ENCODE measurements at regions not wholly inside any gene's neighbourhood (a gene's known extent, or its start where the extent isn't known, plus 50 kb on each side); places are given as distances from the start of the nearest gene placed in this dataset.

DNA sequence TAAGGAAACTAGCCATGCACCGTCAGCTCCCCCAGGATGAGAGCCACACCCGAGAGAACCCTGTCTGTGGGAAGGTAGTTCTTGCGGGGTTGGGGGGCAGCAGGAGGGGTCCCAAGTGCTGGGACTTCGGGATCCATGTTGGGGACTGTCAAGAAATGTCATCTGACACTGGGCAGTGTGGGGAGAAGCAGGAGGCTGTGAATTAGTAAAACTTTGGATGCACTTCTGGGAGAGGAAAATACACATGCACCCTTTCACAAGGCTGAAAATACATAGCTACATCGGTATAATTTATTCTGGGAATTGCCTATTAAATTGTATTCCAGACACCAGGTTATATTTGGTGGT is 109.6 kb upstream of the RPS23 start:
- H3K27me3 Mint-ChIP-seq = no peaks in the 10 kb centered on the region
- H3K4me3 Mint-ChIP-seq = no peak overlapping the region
- POLR2A ChIA-PET = no interaction called here
- H3K9me3 Mint-ChIP-seq = no peaks in the 10 kb centered on the region
- no peaks in the 10 kb centered on the region for H3K36me3 Mint-ChIP-seq (ENCODE audit: low read depth)
- DNase-seq = no peak
- peaks cover 3% of the 10 kb centered on the region for H3K4me1 Mint-ChIP-seq (ENCODE audit: low read depth)
- no peak for ATAC-seq
- no peak overlapping the region for H3K27ac Mint-ChIP-seq
- intact Hi-C loops (cut with micrococcal nuclease) = no loop called here
- TF ChIP-seq, protein P1, sequence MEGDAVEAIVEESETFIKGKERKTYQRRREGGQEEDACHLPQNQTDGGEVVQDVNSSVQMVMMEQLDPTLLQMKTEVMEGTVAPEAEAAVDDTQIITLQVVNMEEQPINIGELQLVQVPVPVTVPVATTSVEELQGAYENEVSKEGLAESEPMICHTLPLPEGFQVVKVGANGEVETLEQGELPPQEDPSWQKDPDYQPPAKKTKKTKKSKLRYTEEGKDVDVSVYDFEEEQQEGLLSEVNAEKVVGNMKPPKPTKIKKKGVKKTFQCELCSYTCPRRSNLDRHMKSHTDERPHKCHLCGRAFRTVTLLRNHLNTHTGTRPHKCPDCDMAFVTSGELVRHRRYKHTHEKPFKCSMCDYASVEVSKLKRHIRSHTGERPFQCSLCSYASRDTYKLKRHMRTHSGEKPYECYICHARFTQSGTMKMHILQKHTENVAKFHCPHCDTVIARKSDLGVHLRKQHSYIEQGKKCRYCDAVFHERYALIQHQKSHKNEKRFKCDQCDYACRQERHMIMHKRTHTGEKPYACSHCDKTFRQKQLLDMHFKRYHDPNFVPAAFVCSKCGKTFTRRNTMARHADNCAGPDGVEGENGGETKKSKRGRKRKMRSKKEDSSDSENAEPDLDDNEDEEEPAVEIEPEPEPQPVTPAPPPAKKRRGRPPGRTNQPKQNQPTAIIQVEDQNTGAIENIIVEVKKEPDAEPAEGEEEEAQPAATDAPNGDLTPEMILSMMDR (IDR thresholded peaks at IDR 0.05) = no peak
- CTCF ChIA-PET = no interaction called here

DNA sequence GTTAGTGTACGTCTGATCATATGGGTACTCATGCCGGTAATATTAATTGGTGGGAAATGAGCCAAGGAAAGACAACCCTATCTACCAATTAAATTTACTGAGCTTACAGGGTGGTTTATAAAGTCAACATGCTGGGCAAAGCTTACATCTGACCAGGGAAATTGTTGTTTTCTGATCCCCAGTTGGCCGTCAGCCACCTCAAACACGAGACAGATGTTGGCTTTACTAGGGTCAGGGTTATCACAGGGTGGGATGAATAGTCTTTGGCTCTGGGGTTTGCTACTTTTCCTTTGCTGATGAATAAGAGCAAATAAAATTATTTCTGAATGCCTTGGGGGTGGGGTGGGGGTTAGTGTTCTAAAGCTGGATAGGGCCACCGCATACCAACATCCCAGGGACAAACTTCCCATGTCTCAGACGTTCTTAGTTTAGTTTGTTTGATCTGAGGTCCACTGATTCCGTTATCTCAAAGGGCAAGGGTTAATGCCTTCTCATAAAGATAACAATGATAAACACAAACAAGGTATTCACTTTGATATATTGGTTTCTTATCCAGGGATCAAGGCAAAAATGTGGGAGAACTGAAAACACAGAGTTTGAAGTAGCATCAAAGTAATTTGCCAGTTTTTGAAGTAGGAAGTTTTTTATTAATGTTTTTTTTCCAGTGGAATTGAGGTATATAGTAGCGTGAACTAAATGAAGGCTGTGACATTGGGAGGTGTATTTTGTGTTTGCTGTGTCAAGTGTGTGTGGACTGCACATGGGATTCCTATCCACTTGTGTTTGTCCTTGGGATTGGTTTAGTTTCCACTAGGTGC is 109.1 kb upstream of the RPS23 start:
- Mint-ChIP-seq H3K27me3 (no peaks in the 10 kb centered on the region), H3K9me3 (no peaks in the 10 kb centered on the region), H3K4me3 (no peak overlapping the region), H3K36me3 (ENCODE audit: low read depth) (no peaks in the 10 kb centered on the region), H3K27ac (no peak overlapping the region), H3K4me1 (ENCODE audit: low read depth) (peaks cover 3% of the 10 kb centered on the region)
- ATAC-seq = no peak
- ChIA-PET POLR2A (no interaction called here), CTCF (no interaction called here)
- TF ChIP-seq, protein P1 (IDR thresholded peaks at IDR 0.05) = no peak
- intact Hi-C loops (cut with micrococcal nuclease) = no loop called here
- DNase-seq = no peak

DNA sequence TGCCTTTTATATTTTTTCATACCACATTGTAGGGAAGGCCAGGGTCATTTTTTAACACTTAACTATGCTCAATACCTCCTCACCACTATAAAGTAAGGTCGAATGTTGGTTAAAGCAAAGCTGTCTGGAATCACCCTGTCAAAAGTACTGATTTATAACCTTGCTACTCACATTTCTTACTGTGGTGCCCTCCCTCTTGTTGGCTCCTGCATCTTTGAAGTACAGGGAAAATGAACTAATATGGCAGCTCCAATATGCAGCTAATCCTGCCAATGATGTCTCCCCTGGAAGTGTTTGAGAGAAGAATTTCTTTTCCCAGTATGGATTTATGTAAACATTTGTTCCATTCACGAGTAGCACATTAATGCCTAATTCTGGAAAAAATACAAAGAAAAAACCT is 108.4 kb upstream of the RPS23 start:
- ATAC-seq (no peak), DNase-seq (no peak)
- TF ChIP-seq, protein P1 (IDR thresholded peaks at IDR 0.05) = no peak
- Mint-ChIP-seq H3K27me3 (peaks cover 1% of the 10 kb centered on the region), H3K4me1 (ENCODE audit: low read depth) (peaks cover 3% of the 10 kb centered on the region), H3K9me3 (no peaks in the 10 kb centered on the region), H3K36me3 (ENCODE audit: low read depth) (no peaks in the 10 kb centered on the region), H3K4me3 (no peak overlapping the region), H3K27ac (no peak overlapping the region)
- POLR2A ChIA-PET = no interaction called here
- intact Hi-C loops (cut with micrococcal nuclease) = no loop called here
- CTCF ChIA-PET = no interaction called here

DNA sequence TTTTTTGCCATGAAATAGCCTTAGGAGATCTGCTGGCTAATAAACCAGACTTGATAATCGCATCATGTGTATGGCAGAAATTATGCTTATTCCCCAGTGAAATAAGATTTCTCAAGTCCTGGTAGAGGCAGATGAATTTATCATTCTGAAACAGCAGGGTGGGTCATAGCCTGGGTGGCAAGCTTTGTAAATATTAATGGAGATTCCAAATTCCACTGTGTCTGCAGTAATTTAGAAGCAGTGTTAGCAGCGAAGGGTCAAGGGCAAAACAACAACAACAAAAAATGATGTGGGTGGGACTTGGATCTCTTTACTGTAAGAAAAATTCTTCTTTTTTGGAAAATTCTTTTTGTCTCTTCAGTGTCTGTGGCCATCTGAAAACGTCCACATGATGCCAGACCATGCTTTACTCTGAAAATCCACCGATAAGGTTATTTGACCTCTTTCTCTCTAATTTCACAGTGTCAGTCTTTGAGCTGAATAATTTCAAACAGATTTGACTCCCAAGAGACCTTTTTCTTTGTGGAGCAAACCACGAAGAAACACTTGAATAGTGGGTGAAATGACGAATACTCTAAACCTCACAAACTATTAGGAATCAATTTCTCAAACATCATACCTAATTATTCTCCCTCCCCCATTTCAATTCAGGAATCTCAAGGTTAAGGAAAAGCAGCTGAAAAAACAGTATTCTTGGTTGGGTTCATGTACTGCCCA is 106.0 kb upstream of the RPS23 start:
- ChIA-PET POLR2A (interaction anchor here (0.6 kb wide), 1 partner anchor 393 kb away, joined by 3 read pairs; no protein-coding TSS in a partner anchor), CTCF (no interaction called here)
- DNase-seq (no peak), ATAC-seq (no peak)
- H3K27ac Mint-ChIP-seq = no peak overlapping the region
- H3K4me3 Mint-ChIP-seq = no peak overlapping the region
- H3K36me3 Mint-ChIP-seq (ENCODE audit: low read depth) = no peaks in the 10 kb centered on the region
- H3K9me3 Mint-ChIP-seq = no peaks in the 10 kb centered on the region
- intact Hi-C loops (cut with micrococcal nuclease) = no loop called here
- peaks cover 1% of the 10 kb centered on the region for H3K27me3 Mint-ChIP-seq
- H3K4me1 Mint-ChIP-seq (ENCODE audit: low read depth) = peaks cover 1% of the 10 kb centered on the region
- TF ChIP-seq, protein P1 (IDR thresholded peaks at IDR 0.05) = no peak

DNA sequence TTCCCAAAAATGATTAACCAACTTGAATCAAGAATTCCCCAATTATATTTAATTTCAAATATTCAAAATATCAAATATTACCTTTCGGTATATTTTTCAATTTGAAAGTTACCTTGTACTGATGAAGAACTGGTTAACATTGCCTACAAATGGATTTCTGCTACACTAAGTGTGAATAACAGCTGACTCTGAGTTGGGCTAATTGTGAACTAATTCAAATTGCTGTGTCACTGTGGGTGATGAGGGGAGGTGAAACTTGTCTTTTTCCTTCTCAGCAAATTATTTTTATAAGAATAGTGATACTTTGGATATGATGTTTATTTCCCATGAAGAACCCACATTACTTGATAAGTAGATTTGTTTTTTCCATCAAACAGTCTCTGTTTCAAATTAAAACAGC is 103.4 kb upstream of the RPS23 start:
- H3K36me3 Mint-ChIP-seq (ENCODE audit: low read depth) = no peaks in the 10 kb centered on the region
- ChIA-PET POLR2A (no interaction called here), CTCF (interaction anchor here (1.5 kb wide), 1 partner anchor 30 kb away, joined by 8 read pairs; no protein-coding TSS in a partner anchor)
- TF ChIP-seq, protein P1 (IDR thresholded peaks at IDR 0.05) = no peak
- no peak for DNase-seq
- H3K4me3 Mint-ChIP-seq = no peak overlapping the region
- H3K27ac Mint-ChIP-seq = no peak overlapping the region
- intact Hi-C loops (cut with micrococcal nuclease) = no loop called here
- no peaks in the 10 kb centered on the region for H3K4me1 Mint-ChIP-seq (ENCODE audit: low read depth)
- ATAC-seq = no peak
- H3K27me3 Mint-ChIP-seq = peaks cover 1% of the 10 kb centered on the region
- no peaks in the 10 kb centered on the region for H3K9me3 Mint-ChIP-seq
